ENCODE measurements at regions not wholly inside any gene's neighbourhood (a gene's known extent, or its start where the extent isn't known, plus 50 kb on each side); places are given as distances from the start of the nearest gene placed in this dataset.

DNA sequence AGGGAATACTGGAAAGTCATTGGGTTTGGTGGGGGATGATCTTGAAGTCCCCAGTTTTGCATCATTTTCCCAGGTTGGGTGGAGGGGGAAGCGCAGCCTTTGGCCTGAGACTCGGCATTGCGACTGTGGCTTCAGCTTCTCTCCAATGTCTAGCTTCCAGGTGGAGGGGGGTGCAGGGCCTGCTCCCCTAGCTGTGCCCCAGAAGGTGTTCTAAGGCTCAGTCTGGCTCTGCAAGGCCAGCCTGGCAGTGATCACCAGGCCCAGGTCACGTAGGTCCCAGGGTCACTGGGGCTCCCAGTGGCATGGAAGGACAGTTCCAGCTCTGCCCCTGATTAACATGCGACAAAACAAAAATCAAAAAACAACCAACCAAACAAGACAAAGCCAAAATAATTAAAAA lies 56.9 kb upstream of the HAAO start:
- TF ChIP-seq, protein P1, sequence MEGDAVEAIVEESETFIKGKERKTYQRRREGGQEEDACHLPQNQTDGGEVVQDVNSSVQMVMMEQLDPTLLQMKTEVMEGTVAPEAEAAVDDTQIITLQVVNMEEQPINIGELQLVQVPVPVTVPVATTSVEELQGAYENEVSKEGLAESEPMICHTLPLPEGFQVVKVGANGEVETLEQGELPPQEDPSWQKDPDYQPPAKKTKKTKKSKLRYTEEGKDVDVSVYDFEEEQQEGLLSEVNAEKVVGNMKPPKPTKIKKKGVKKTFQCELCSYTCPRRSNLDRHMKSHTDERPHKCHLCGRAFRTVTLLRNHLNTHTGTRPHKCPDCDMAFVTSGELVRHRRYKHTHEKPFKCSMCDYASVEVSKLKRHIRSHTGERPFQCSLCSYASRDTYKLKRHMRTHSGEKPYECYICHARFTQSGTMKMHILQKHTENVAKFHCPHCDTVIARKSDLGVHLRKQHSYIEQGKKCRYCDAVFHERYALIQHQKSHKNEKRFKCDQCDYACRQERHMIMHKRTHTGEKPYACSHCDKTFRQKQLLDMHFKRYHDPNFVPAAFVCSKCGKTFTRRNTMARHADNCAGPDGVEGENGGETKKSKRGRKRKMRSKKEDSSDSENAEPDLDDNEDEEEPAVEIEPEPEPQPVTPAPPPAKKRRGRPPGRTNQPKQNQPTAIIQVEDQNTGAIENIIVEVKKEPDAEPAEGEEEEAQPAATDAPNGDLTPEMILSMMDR (IDR thresholded peaks at IDR 0.05; ENCODE audit: low read depth, low read length), result no peak
- TF ChIP-seq POLR2A (IDR thresholded peaks at IDR 0.05; ENCODE audit: extremely low read depth, insufficient read length), result no peak
- TF ChIP-seq MYC (IDR thresholded peaks at IDR 0.05; ENCODE audit: low read depth, low read length), result no peak
